SK-N-SH (cell line): ENCODE measurements at regions not wholly inside any gene's neighbourhood (a gene's known extent, or its start where the extent isn't known, plus 50 kb on each side); places are given as distances from the start of the nearest gene placed in this dataset.

Experiments used
- GABPA ChIP-seq: IDR thresholded peaks from 2 replicates; pipeline ENCODE4 v1.4.0; 2012; ENCODE audit warnings: low read depth, mild to moderate bottlenecking
- POLR2AphosphoS5 ChIP-seq: IDR thresholded peaks from 2 replicates; pipeline ENCODE4 v1.6.1; 2012; ENCODE audit warnings: low read depth, low read length

DNA sequence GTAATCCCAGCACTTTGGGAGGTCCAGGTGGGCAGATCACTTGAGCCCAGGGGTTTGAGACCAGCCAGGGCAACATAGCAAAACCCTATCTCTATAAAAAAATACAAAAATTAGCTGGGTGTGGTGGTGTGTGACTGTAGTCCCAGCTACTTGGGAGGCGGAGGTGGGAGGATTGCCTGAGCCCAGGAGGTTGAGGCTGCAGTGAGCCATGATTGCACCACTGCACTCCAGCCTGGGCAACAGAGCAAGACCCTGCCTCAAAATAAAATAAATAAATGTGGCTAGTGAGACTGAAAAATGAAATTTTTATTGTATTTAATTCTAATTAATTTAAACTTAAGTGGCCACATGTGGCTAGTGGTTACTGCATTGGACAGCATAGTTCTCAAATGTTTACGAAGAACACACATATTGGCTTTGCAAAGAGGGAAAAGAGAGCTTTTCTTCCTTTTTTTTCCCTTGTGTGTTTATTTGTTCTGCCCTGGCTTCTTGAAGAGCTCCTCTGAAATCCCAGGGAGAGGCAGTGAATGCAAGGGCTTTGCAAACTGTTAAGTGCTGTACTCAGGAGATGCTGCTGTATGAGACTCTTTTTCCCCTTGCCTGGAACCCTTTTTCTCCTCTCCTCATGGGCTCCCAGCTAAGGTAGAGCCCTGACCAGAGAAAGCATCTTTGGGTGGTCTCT, 59.0 kb upstream of the RPL11 start:
- no peak for TF ChIP-seq POLR2AphosphoS5
- no peak for TF ChIP-seq GABPA
